NCI-H2107 (cell line): ENCODE measurements at regions not wholly inside any gene's neighbourhood (a gene's known extent, or its start where the extent isn't known, plus 50 kb on each side); places are given as distances from the start of the nearest gene placed in this dataset.
A peak's percentile ranks its signal among the peaks of the same experiment; 100 is the strongest.

Source experiments
- DNase-seq: peaks from one replicate; lab custom pipeline; 2025; lab: John Stamatoyannopoulos, UW

- DNase-seq, result no peak
Measured at GRCh38 chrX:120819126-120819525, 56.5 kb downstream of the CT47B1 start.

GRCh38 chrX:120813982-120814381, 61.7 kb downstream of the CT47B1 start:
- DNase-seq, result no peak

- no peak for DNase-seq
Measured at GRCh38 chrX:120801426-120801825, 74.2 kb downstream of the CT47B1 start.

GRCh38 chrX:120797188-120797851, 78.3 kb downstream of the CT47B1 start:
- DNase-seq, result no peak

GRCh38 chrX:120795301-120795700, 80.4 kb downstream of the CT47B1 start:
- DNase-seq, result no peak

GRCh38 chrX:120794525-120794975, 81.1 kb downstream of the CT47B1 start:
- DNase-seq, result no peak

- DNase-seq, result no peak
Measured at GRCh38 chrX:120793098-120793497, 82.6 kb downstream of the CT47B1 start.

GRCh38 chrX:120791013-120791643, 84.5 kb downstream of the CT47B1 start:
- no peak for DNase-seq

- no peak for DNase-seq
Measured at GRCh38 chrX:120790552-120790951, 85.1 kb downstream of the CT47B1 start.

GRCh38 chrX:120790118-120790517, 85.5 kb downstream of the CT47B1 start:
- peak; percentile 14 for DNase-seq

- DNase-seq, result no peak
Measured at GRCh38 chrX:120781403-120781802, 94.3 kb downstream of the CT47B1 start.

- DNase-seq, result no peak
Measured at GRCh38 chrX:120775959-120776358, 99.7 kb downstream of the CT47B1 start.

- no peak for DNase-seq
Measured at GRCh38 chrX:120774606-120775005, 101.1 kb downstream of the CT47B1 start.

- DNase-seq, result no peak
Measured at GRCh38 chrX:120773801-120774200, 101.9 kb downstream of the CT47B1 start.

- no peak for DNase-seq
Measured at GRCh38 chrX:120769576-120770341, 105.9 kb downstream of the CT47B1 start.

- no peak for DNase-seq
Measured at GRCh38 chrX:120768681-120769080, 107.0 kb downstream of the CT47B1 start.

GRCh38 chrX:120768254-120768653, 107.4 kb downstream of the CT47B1 start:
- DNase-seq, result no peak

- no peak for DNase-seq
Measured at GRCh38 chrX:120763269-120763668, 112.4 kb downstream of the CT47B1 start.

- no peak for DNase-seq
Measured at GRCh38 chrX:120761810-120762209, 113.9 kb downstream of the CT47B1 start.

GRCh38 chrX:120759685-120760084, 116.0 kb downstream of the CT47B1 start:
- DNase-seq, result no peak

GRCh38 chrX:120755066-120755846, 120.4 kb downstream of the CT47B1 start:
- no peak for DNase-seq
